ENCODE measurements at regions not wholly inside any gene's neighbourhood (a gene's known extent, or its start where the extent isn't known, plus 50 kb on each side); places are given as distances from the start of the nearest gene placed in this dataset.

GRCh38 chr14:29028973-29029582 is 262.5 kb downstream of the FOXG1 start:
- no peak overlapping the region for H3K4me3 ChIP-seq (ENCODE audit: low read depth, low read length)
- DNase-seq (ENCODE audit: low read depth) = no peak
- no peak for TF ChIP-seq CTCF (IDR thresholded peaks at IDR 0.05; ENCODE audit: low read depth, low read length, missing control alignments)
- in situ Hi-C loops (cut with HindIII; ENCODE audit: low sequenced_read_pairs) = no loop called here

GRCh38 chr14:29030121-29030520 is 263.5 kb downstream of the FOXG1 start:
- DNase-seq (ENCODE audit: low read depth) = no peak
- in situ Hi-C loops (cut with HindIII; ENCODE audit: low sequenced_read_pairs) = no loop called here
- TF ChIP-seq CTCF (IDR thresholded peaks at IDR 0.05; ENCODE audit: low read depth, low read length, missing control alignments) = no peak
- H3K4me3 ChIP-seq (ENCODE audit: low read depth, low read length) = no peak overlapping the region

- no peak overlapping the region for H3K4me3 ChIP-seq (ENCODE audit: low read depth, low read length)
- in situ Hi-C loops (cut with HindIII; ENCODE audit: low sequenced_read_pairs) = no loop called here
- no peak for DNase-seq (ENCODE audit: low read depth)
- no peak for TF ChIP-seq CTCF (IDR thresholded peaks at IDR 0.05; ENCODE audit: low read depth, low read length, missing control alignments)
These were observed 264.4 kb downstream of the FOXG1 start for GRCh38 chr14:29030970-29031369.

GRCh38 chr14:29035134-29035533 is 268.5 kb downstream of the FOXG1 start:
- in situ Hi-C loops (cut with HindIII; ENCODE audit: low sequenced_read_pairs) = no loop called here
- no peak for DNase-seq (ENCODE audit: low read depth)
- H3K4me3 ChIP-seq (ENCODE audit: low read depth, low read length) = no peak overlapping the region
- TF ChIP-seq CTCF (IDR thresholded peaks at IDR 0.05; ENCODE audit: low read depth, low read length, missing control alignments) = no peak

- in situ Hi-C loops (cut with HindIII; ENCODE audit: low sequenced_read_pairs) = no loop called here
- TF ChIP-seq CTCF (IDR thresholded peaks at IDR 0.05; ENCODE audit: low read depth, low read length, missing control alignments) = no peak
- DNase-seq (ENCODE audit: low read depth) = no peak
- H3K4me3 ChIP-seq (ENCODE audit: low read depth, low read length) = no peak overlapping the region
These were observed 270.8 kb downstream of the FOXG1 start for GRCh38 chr14:29037411-29037810.

- no peak overlapping the region for H3K4me3 ChIP-seq (ENCODE audit: low read depth, low read length)
- TF ChIP-seq CTCF (IDR thresholded peaks at IDR 0.05; ENCODE audit: low read depth, low read length, missing control alignments) = no peak
- in situ Hi-C loops (cut with HindIII; ENCODE audit: low sequenced_read_pairs) = no loop called here
- DNase-seq (ENCODE audit: low read depth) = no peak
These were observed 272.6 kb downstream of the FOXG1 start for GRCh38 chr14:29039171-29039570.

Measured in astrocyte of the cerebellum (primary cell).